ENCODE measurements at regions not wholly inside any gene's neighbourhood (a gene's known extent, or its start where the extent isn't known, plus 50 kb on each side); places are given as distances from the start of the nearest gene placed in this dataset.
"Not testable (repeated sequence)": the region's sequence is repeated elsewhere in the genome, so short reads cannot be mapped to it uniquely, and the experiment has no call there.

- no peak for DNase-seq
Observed at GRCh38 chr5:17976404-17976803, 342.1 kb downstream of the TAF11L14 start.

GRCh38 chr5:17978954-17979353 lies 344.7 kb downstream of the TAF11L14 start:
- no peak for DNase-seq

DNA sequence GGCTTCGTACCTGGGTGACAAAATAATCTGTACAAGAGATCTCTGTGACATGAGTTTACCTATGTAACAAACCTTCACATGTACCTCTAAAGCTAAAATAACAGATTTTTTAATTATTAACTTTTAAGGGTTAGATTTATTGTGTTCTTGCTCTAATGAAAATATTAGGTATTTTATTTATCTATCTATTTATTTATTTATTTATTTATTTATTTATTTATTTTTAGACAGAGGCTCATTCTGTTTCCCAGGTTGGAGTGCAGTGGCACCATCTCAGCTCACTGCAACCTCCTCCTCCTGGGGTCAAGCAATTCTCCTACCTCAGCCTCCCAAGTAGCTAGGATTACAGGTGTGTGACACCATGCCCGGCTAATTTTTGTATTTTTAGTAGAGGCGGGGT lies 348.4 kb downstream of the TAF11L14 start:
- DNase-seq: not testable (repeated sequence)

- no peak for DNase-seq
Observed at GRCh38 chr5:17989036-17989435, 354.8 kb downstream of the TAF11L14 start.

GRCh38 chr5:17989567-17990563 lies 355.6 kb downstream of the TAF11L14 start:
- peak; percentile 59 for DNase-seq

DNA sequence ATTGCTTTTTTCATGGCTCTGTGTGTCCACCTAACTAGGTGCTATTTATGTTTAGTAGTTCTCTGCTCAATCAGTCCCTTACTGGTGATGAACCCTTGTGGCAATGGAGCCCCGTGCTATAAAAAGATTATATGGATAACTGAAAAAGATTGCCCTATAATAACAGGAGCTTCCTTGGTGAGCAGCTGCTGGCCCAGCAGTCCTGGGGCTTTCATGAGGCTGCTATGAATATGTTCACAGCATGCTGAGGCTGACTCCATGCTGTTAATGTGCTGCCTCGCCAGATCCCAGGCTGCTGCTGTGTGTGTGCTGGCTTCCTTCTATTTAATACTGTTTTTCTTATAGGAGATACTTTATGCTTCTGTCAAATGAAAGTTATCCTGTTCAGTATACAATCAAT lies 357.5 kb downstream of the TAF11L14 start:
- DNase-seq: no peak

DNA sequence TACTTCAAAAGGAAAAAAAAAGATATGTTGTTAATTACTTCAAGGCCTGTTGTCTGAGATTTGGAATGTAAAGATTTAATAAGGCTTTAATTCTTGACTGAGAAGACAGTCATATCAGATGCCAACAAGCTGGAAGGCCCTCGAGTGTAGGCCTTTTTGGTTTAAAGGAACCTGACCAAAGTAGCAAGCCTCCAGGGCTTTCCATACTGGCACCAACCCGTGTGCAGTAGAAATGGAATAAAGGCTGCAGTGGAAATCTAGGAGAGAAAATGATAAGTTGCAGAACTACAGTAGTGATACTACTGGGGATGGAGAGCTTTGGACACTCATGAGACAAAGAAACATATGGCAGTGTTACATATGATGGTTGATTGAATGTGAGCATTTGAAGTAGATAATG lies 358.0 kb downstream of the TAF11L14 start:
- no peak for DNase-seq

DNA sequence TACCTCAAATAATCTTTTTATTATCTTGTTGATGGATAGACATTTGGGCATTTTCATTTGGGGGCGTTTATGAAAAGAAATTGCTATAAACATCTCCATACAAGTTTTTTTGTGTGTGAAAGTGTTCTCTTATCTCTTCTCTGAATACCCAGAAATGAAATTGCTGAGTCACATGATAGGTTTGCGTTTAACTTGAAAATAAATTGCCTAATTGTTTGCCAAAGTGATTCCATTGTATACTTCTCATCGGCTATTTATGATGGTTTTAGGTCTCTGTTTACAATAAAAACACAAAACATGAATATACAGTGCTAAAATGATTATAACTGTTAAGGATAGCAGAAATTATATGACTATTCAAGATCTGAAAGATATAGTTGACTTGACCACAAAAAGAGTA lies 361.7 kb downstream of the TAF11L14 start:
- no peak for DNase-seq

DNA sequence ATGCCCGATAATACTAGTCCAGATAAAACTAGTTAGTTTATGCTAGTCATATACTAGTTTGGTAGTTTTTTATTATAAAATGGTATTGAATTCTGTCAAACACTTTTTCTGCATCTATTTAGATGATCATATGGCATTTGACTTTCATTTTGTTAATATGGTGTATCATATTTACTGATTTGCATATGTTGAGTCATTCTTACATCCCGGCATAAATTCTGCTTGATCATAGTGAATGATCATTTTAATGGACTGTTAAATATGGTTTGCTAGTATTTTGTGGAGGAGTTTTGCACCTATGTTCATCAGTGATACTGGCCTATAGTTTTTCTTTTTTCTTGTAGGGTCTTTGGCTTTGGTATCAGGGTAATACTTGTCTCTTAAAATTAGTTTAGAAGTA lies 365.6 kb downstream of the TAF11L14 start:
- no peak for DNase-seq

DNA sequence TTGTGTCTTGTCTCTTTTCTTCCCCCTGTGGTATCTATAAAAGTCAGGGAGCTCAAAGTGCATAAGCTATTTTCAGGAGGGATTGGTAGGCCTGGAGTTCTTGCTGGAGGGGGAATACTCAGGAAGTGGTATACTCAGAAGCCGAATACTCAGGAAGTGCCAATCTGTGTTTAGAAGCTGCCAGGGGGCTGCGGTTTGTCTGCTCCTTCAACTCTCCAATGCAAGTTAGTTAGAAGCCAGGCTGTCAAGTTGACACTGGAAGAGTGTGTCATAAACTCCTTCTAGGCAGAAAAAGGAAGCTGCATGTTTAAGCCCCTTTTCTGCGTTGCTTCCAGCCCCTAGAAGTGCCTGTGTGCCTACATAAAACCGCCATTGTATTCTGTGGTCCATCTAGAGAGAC lies 366.5 kb downstream of the TAF11L14 start:
- no peak for DNase-seq

GRCh38 chr5:18003312-18003711 lies 369.1 kb downstream of the TAF11L14 start:
- DNase-seq: no peak

DNA sequence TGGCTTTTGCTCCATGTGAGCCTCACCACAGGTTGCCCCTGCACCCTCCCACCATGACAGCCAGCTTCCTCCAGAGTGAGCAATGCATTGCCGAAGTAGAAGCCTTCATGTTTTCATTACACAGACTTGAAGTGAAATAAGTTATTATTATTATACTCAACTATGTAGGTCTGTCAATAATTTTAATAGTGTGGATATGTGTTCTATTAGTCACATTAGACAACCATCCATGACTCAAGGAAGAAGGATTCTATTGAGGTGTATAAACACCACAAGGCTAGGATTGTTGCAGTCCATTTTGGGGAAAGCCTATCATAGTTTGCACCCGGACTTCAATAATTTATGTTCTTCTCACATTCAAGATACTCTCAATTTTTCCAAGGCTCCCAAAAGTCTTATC lies 369.5 kb downstream of the TAF11L14 start:
- DNase-seq: no peak

GRCh38 chr5:18006235-18006634 lies 372.0 kb downstream of the TAF11L14 start:
- not testable (repeated sequence) for DNase-seq

DNA sequence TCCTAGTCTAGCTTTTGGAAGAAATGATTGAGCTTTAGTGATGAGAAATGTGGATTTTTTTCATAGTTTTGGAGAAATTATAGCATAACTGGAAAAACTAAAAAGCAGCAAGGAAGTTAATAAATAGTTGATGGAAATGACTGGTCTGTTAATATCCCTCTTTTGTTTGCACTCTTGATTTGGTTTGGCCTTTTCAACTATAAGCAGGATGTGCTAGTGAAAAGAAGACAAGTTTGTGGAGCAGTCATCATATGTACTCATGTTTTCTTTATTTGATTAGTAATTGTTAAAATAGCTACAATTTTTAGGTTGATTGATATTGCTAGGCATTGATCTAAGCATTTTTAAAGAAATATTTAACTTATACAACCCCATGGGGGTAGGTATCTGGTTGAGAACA lies 374.7 kb downstream of the TAF11L14 start:
- DNase-seq: no peak

DNA sequence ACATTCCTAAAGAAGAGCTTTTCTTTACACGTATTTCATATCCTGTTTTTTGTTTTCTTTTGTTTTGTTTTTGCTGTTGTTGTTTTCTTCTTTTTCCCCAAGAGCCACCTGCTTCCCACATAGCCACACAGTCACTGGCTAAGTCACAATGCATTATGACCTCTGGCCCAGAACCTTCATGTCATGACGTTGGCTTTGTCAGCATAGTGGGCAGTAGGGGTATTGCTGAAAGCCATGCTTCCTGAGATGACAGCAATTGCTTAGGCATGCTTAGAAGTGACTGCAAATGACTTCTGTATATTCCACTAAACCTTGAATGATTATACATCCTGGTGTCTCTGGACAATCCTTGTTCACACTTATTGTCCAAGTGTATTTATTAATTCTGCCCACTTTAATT lies 375.8 kb downstream of the TAF11L14 start:
- DNase-seq: no peak

GRCh38 chr5:18018472-18018871 lies 384.2 kb downstream of the TAF11L14 start:
- DNase-seq: no peak

GRCh38 chr5:18023275-18023674 lies 389.0 kb downstream of the TAF11L14 start:
- no peak for DNase-seq

DNA sequence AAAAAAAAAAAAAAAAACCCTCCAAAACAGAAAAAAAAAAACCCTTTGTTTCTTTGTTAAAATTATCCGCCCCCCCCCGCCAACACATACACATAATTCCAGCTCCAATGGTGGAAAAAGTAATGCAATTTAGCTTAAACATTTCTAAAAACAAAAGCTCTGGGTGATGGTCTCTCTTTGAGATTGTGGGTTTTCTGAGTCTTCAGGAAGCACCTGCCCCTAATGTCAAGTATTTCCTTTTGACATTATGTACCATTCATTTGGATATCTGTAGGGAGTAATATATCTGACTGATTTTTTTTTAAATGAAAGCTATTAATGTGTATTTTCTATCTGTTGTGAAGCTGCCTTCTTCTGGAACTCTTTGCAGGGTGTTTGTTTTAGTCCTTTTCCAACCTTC lies 389.7 kb downstream of the TAF11L14 start:
- DNase-seq: no peak

- DNase-seq: no peak
Observed at GRCh38 chr5:18024542-18024941, 390.3 kb downstream of the TAF11L14 start.

- no peak for DNase-seq
Observed at GRCh38 chr5:18027241-18027867, 393.1 kb downstream of the TAF11L14 start.

DNA sequence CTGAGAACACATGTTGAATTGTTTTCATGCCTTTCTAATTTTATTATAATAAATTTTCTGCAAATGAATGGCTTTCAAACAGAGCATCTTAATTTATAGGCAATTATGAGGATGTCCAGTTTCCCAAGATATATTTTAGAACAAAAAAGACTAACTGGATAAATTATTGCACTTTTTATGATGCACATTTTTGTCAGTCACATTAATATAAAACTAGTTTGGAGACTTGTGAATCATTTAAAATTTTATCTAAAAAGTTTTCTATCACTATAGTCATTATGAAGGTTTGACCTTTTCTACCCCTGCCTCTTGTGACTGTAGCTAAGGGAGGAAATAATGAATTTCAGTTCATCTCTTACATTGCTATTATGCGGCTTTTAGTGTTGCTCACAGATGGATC lies 393.8 kb downstream of the TAF11L14 start:
- no peak for DNase-seq

- DNase-seq: no peak
Observed at GRCh38 chr5:18032744-18033143, 398.5 kb downstream of the TAF11L14 start.

GRCh38 chr5:18036531-18036930 lies 402.3 kb downstream of the TAF11L14 start:
- no peak for DNase-seq
